Neural progenitor cell (in vitro differentiated cells): ENCODE measurements at regions not wholly inside any gene's neighbourhood (a gene's known extent, or its start where the extent isn't known, plus 50 kb on each side); places are given as distances from the start of the nearest gene placed in this dataset.
"Not testable (repeated sequence)": the region's sequence is repeated elsewhere in the genome, so short reads cannot be mapped to it uniquely, and the experiment has no call there.

Experiments used
- DNase-seq: peaks from one replicate; pipeline ENCODE4 v3.0.0-alpha.2; 2016; ENCODE audit warnings: low spot score
- H2AFZ ChIP-seq: fragments of 200-600 bp; sonication (generic); replicated peaks from 2 replicates; pipeline ENCODE4 v1.6.1; 2016; ENCODE audit warnings: antibody characterized with exemption
- H3F3A ChIP-seq: fragments of 200-600 bp; sonication (generic); 2 replicates; pipeline ENCODE4 v1.6.1; 2016; ENCODE audit warnings: antibody characterized with exemption, low read depth
- H3K27ac ChIP-seq: fragments of 200-600 bp; sonication (generic); 2 replicates; pipeline ENCODE4 v1.5.1; 2016; ENCODE audit warnings: mild to moderate bottlenecking
- H3K27me3 ChIP-seq: fragments of 200-600 bp; sonication (generic); 2 replicates; pipeline ENCODE4 v1.6.1; 2016; ENCODE audit warnings: mild to moderate bottlenecking, moderate library complexity
- H3K36me3 ChIP-seq: fragments of 200-600 bp; sonication (generic); 2 replicates; pipeline ENCODE4 v1.5.1; 2016
- H3K4me1 ChIP-seq: fragments of 200-600 bp; sonication (generic); 2 replicates; pipeline ENCODE4 v1.6.1; 2016; ENCODE audit warnings: mixed run types
- H3K4me2 ChIP-seq: fragments of 200-600 bp; sonication (generic); 2 replicates; pipeline ENCODE4 v1.6.1; 2016
- H3K4me3 ChIP-seq: fragments of 200-600 bp; sonication (generic); 2 replicates; pipeline ENCODE4 v1.5.1; 2016
- H3K79me2 ChIP-seq: fragments of 200-600 bp; sonication (generic); 2 replicates; pipeline ENCODE4 v1.6.1; 2016; ENCODE audit warnings: low read depth
- H3K9ac ChIP-seq: fragments of 200-600 bp; sonication (generic); 2 replicates; pipeline ENCODE4 v1.6.1; 2016
- H3K9me3 ChIP-seq: fragments of 200-600 bp; sonication (generic); 2 replicates; pipeline ENCODE4 v1.5.1; 2016; ENCODE audit warnings: low read depth
- H4K20me1 ChIP-seq: fragments of 200-600 bp; sonication (generic); 2 replicates; pipeline ENCODE4 v1.6.1; 2016; ENCODE audit warnings: low read depth
- H3K27ac Mint-ChIP-seq: 3 replicates; pipeline ENCODE4 v1.8.0; 2021; ENCODE audit warnings: mixed read lengths
- H3K27me3 Mint-ChIP-seq: 2 replicates; pipeline ENCODE4 v1.8.0; 2022; ENCODE audit warnings: low read depth, mild to moderate bottlenecking, inconsistent platforms, moderate library complexity, mixed read lengths; ENCODE audit not compliant: insufficient read depth
- H3K36me3 Mint-ChIP-seq: 3 replicates; pipeline ENCODE4 v1.8.0; 2021; ENCODE audit warnings: mixed read lengths
- H3K4me1 Mint-ChIP-seq: 3 replicates; pipeline ENCODE4 v1.8.0; 2021; ENCODE audit warnings: mixed read lengths
- H3K4me3 Mint-ChIP-seq: 3 replicates; pipeline ENCODE4 v1.8.0; 2021; ENCODE audit warnings: mild to moderate bottlenecking, moderate library complexity, mixed read lengths
- H3K9me3 Mint-ChIP-seq: 3 replicates; pipeline ENCODE4 v1.8.0; 2020; ENCODE audit warnings: mixed read lengths
- EZH2 ChIP-seq: fragments of 200-600 bp; sonication (generic); IDR thresholded peaks from 2 replicates; pipeline ENCODE4 v1.6.1; 2017; ENCODE audit warnings: antibody characterized with exemption, mild to moderate bottlenecking, moderate library complexity
- EZH2phosphoT487 ChIP-seq: fragments of 200-600 bp; sonication (generic); IDR thresholded peaks from 2 replicates; pipeline ENCODE4 v1.6.1; 2017; ENCODE audit warnings: antibody characterized with exemption
- TF ChIP-seq, protein P1 (sequence below): fragments of 200-600 bp; sonication (generic); IDR thresholded peaks from 2 replicates; pipeline ENCODE4 v1.5.1; 2017; ENCODE audit warnings: antibody characterized with exemption, mild to moderate bottlenecking

DNA sequence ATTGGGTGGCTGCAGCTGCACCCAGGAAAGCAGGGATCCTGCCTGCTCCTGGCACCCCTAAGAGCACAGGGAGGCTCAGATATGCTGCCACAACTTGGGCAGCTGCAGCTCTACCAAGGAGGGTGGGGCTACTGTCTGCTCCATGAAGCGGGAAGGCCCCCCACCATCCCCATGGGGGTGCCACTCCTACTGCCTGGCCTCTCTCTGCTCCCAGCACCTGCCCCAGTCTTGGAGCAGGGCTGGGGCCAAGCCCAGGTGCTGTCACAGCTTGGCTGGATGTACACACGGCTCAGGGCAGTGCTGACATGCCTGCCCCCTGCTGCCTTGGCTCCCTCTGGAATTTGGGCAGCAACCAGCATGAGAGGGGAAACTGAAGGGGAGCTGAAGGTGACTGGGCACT lies 214.7 kb upstream of the PLPPR1 start:
- no peak overlapping the region for H3K4me3 Mint-ChIP-seq
- Histone ChIP-seq H3K79me2 (no peaks in the 10 kb centered on the region), H4K20me1 (no peaks in the 10 kb centered on the region), H3K9ac (no peak overlapping the region), H3K9me3 (peaks cover 8% of the 10 kb centered on the region), H3F3A (no peaks in the 10 kb centered on the region), H3K4me3 (no peak overlapping the region), H3K27me3 (no peaks in the 10 kb centered on the region), H3K27ac (no peak overlapping the region), H3K4me1 (no peaks in the 10 kb centered on the region), H3K4me2 (no peak overlapping the region), H3K36me3 (peaks cover 9% of the 10 kb centered on the region), H2AFZ (no peak overlapping the region)
- no peak for TF ChIP-seq EZH2phosphoT487
- TF ChIP-seq, protein P1, sequence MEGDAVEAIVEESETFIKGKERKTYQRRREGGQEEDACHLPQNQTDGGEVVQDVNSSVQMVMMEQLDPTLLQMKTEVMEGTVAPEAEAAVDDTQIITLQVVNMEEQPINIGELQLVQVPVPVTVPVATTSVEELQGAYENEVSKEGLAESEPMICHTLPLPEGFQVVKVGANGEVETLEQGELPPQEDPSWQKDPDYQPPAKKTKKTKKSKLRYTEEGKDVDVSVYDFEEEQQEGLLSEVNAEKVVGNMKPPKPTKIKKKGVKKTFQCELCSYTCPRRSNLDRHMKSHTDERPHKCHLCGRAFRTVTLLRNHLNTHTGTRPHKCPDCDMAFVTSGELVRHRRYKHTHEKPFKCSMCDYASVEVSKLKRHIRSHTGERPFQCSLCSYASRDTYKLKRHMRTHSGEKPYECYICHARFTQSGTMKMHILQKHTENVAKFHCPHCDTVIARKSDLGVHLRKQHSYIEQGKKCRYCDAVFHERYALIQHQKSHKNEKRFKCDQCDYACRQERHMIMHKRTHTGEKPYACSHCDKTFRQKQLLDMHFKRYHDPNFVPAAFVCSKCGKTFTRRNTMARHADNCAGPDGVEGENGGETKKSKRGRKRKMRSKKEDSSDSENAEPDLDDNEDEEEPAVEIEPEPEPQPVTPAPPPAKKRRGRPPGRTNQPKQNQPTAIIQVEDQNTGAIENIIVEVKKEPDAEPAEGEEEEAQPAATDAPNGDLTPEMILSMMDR, result no peak
- no peak for TF ChIP-seq EZH2
- peaks cover 4% of the 10 kb centered on the region for H3K27me3 Mint-ChIP-seq
- peaks cover 4% of the 10 kb centered on the region for H3K36me3 Mint-ChIP-seq
- H3K9me3 Mint-ChIP-seq, result peaks cover 35% of the 10 kb centered on the region
- no peak overlapping the region for H3K27ac Mint-ChIP-seq
- no peak for DNase-seq
- H3K4me1 Mint-ChIP-seq, result peaks cover 6% of the 10 kb centered on the region

DNA sequence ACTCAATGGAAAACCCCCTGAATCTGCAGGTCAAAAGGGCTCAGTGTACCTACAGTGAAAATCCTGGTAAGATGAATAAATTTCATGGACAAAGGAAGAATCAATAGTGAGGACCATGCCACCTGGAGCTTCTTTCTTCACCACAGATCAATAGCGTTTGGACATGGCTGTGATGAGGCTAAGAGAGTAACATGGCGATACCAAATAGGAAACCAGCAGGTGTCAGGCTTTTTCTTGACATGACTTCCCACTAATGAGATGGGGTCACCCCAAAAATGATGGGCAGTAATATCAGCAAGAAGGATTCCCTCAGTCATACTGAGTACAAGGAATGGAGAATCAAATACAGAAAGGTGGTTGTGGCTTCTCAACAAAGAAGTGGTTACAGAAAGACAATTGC lies 208.5 kb upstream of the PLPPR1 start:
- Mint-ChIP-seq H3K27me3 (peaks cover 2% of the 10 kb centered on the region), H3K4me1 (peaks cover 32% of the 10 kb centered on the region), H3K9me3 (peaks cover 19% of the 10 kb centered on the region), H3K27ac (peak overlapping the region; percentile 23), H3K36me3 (peaks cover 2% of the 10 kb centered on the region), H3K4me3 (no peak overlapping the region)
- Histone ChIP-seq H3K27ac (peak overlapping the region; percentile 9), H3K4me1 (peaks cover 25% of the 10 kb centered on the region), H4K20me1 (no peaks in the 10 kb centered on the region), H3K27me3 (no peaks in the 10 kb centered on the region), H3K9me3 (peaks cover 8% of the 10 kb centered on the region), H3K4me3 (no peak overlapping the region), H3K9ac (no peak overlapping the region), H3K4me2 (peak overlapping the region; percentile 17), H2AFZ (no peak overlapping the region), H3K36me3 (peaks cover 9% of the 10 kb centered on the region), H3K79me2 (no peaks in the 10 kb centered on the region), H3F3A (peaks cover 4% of the 10 kb centered on the region)
- TF ChIP-seq, protein P1, result peak; percentile 18
- no peak for TF ChIP-seq EZH2phosphoT487
- peak; percentile 26 for DNase-seq

DNA sequence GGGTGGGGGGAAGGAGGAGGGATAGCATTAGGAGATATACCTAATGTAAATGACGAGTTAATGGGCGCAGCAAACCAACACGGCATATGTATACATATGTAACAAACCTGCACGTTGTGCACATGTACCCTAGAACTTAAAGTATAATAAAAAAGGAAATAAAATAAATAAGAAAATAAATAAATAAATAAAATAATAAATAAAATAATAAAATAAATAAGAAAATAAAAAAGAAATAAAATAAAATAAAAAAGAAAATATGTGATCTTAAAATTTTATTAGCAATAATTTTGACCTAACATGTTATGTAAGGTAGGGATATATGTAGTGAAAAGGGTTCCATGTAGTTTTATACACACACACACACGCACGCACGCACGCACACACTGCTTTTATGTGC lies 195.5 kb upstream of the PLPPR1 start:
- not testable (repeated sequence) for H2AFZ ChIP-seq, H3K27ac ChIP-seq, H3K4me1 ChIP-seq, H3K79me2 ChIP-seq, H3K4me3 ChIP-seq, H3K27ac Mint-ChIP-seq, H4K20me1 ChIP-seq, H3F3A ChIP-seq, H3K36me3 ChIP-seq, H3K9me3 ChIP-seq, DNase-seq, H3K27me3 ChIP-seq, H3K4me1 Mint-ChIP-seq, H3K9me3 Mint-ChIP-seq, H3K27me3 Mint-ChIP-seq, H3K4me3 Mint-ChIP-seq, H3K9ac ChIP-seq, H3K36me3 Mint-ChIP-seq, H3K4me2 ChIP-seq

DNA sequence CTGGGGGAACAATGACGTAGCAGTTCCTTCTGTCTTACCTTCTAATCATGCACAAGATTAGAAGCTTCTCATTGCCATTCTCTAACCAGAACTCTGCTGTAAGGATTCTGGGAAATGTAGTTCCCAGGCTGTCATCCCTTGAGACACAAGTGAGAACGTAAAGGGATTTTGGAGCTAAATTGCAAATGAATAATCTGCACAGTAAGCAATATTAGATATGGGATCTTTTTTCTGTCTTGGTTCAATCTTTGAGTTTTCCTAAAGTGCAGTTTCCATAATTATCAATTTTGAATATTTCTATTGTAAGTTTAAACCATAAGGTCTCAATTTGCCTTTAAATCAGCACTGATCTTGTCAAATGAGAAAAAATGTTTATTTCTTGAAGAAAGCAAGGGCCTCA lies 189.7 kb upstream of the PLPPR1 start:
- DNase-seq, result no peak
- H4K20me1 ChIP-seq, result no peaks in the 10 kb centered on the region
- no peak overlapping the region for H3K9ac ChIP-seq
- no peak overlapping the region for H3K4me3 ChIP-seq
- no peaks in the 10 kb centered on the region for H3F3A ChIP-seq
- no peaks in the 10 kb centered on the region for H3K79me2 ChIP-seq
- Mint-ChIP-seq H3K9me3 (no peaks in the 10 kb centered on the region), H3K27ac (no peak overlapping the region), H3K27me3 (peaks cover 2% of the 10 kb centered on the region), H3K4me3 (no peak overlapping the region), H3K36me3 (no peaks in the 10 kb centered on the region), H3K4me1 (no peaks in the 10 kb centered on the region)
- no peak overlapping the region for H3K27ac ChIP-seq
- no peaks in the 10 kb centered on the region for H3K27me3 ChIP-seq
- no peak for TF ChIP-seq EZH2phosphoT487
- TF ChIP-seq, protein P1, result no peak
- no peak for TF ChIP-seq EZH2
- no peak overlapping the region for H3K4me2 ChIP-seq
- H3K9me3 ChIP-seq, result no peaks in the 10 kb centered on the region
- H3K36me3 ChIP-seq, result no peaks in the 10 kb centered on the region
- H3K4me1 ChIP-seq, result no peaks in the 10 kb centered on the region
- H2AFZ ChIP-seq, result no peak overlapping the region
